ENCODE measurements at regions not wholly inside any gene's neighbourhood (a gene's known extent, or its start where the extent isn't known, plus 50 kb on each side); places are given as distances from the start of the nearest gene placed in this dataset.
"Not testable (repeated sequence)": the region's sequence is repeated elsewhere in the genome, so short reads cannot be mapped to it uniquely, and the experiment has no call there.

- Histone ChIP-seq H3K36me3 (ENCODE audit: control insufficient read depth, insufficient read depth, low read length) (no peaks in the 10 kb centered on the region), H3K4me3 (ENCODE audit: low read depth, low read length) (no peak overlapping the region), H3K27me3 (ENCODE audit: control insufficient read depth, insufficient read depth, low read length) (no peaks in the 10 kb centered on the region), H3K9me3 (ENCODE audit: control insufficient read depth, insufficient read depth, low read depth, low read length) (no peaks in the 10 kb centered on the region), H3K9ac (ENCODE audit: low read length) (no peak overlapping the region), H3K4me1 (ENCODE audit: control insufficient read depth, insufficient read depth, low read length) (no peaks in the 10 kb centered on the region), H3K27ac (ENCODE audit: low read depth, low read length) (no peak overlapping the region)
Measured at GRCh38 chr3:26132942-26133341, 343.1 kb downstream of the OXSM start.

GRCh38 chr3:26141296-26141695, 351.4 kb downstream of the OXSM start:
- H3K9ac ChIP-seq (ENCODE audit: low read length) = no peak overlapping the region
- H3K4me1 ChIP-seq (ENCODE audit: control insufficient read depth, insufficient read depth, low read length) = no peaks in the 10 kb centered on the region
- H3K27me3 ChIP-seq (ENCODE audit: control insufficient read depth, insufficient read depth, low read length) = no peaks in the 10 kb centered on the region
- no peak overlapping the region for H3K4me3 ChIP-seq (ENCODE audit: low read depth, low read length)
- no peak overlapping the region for H3K27ac ChIP-seq (ENCODE audit: low read depth, low read length)
- peaks cover 14% of the 10 kb centered on the region for H3K9me3 ChIP-seq (ENCODE audit: control insufficient read depth, insufficient read depth, low read depth, low read length)
- H3K36me3 ChIP-seq (ENCODE audit: control insufficient read depth, insufficient read depth, low read length) = no peaks in the 10 kb centered on the region

GRCh38 chr3:26145769-26146168, 355.9 kb downstream of the OXSM start:
- Histone ChIP-seq H3K9me3 (ENCODE audit: control insufficient read depth, insufficient read depth, low read depth, low read length) (no peaks in the 10 kb centered on the region; the same call in 1 of the 2 replicates), H3K4me3 (ENCODE audit: low read depth, low read length) (no peak overlapping the region), H3K9ac (ENCODE audit: low read length) (no peak overlapping the region), H3K27me3 (ENCODE audit: control insufficient read depth, insufficient read depth, low read length) (no peaks in the 10 kb centered on the region), H3K27ac (ENCODE audit: low read depth, low read length) (no peak overlapping the region), H3K36me3 (ENCODE audit: control insufficient read depth, insufficient read depth, low read length) (no peaks in the 10 kb centered on the region), H3K4me1 (ENCODE audit: control insufficient read depth, insufficient read depth, low read length) (no peaks in the 10 kb centered on the region)

- H3K27ac ChIP-seq (ENCODE audit: low read depth, low read length); H3K9ac ChIP-seq (ENCODE audit: low read length); H3K27me3 ChIP-seq (ENCODE audit: control insufficient read depth, insufficient read depth, low read length); H3K4me3 ChIP-seq (ENCODE audit: low read depth, low read length); H3K36me3 ChIP-seq (ENCODE audit: control insufficient read depth, insufficient read depth, low read length); H3K4me1 ChIP-seq (ENCODE audit: control insufficient read depth, insufficient read depth, low read length); H3K9me3 ChIP-seq (ENCODE audit: control insufficient read depth, insufficient read depth, low read depth, low read length): not testable (repeated sequence)
Measured at GRCh38 chr3:26157428-26157827, 367.5 kb downstream of the OXSM start.

- H3K27me3 ChIP-seq (ENCODE audit: control insufficient read depth, insufficient read depth, low read length) = no peaks in the 10 kb centered on the region
- no peak overlapping the region for H3K9ac ChIP-seq (ENCODE audit: low read length)
- no peak overlapping the region for H3K27ac ChIP-seq (ENCODE audit: low read depth, low read length)
- no peaks in the 10 kb centered on the region for H3K36me3 ChIP-seq (ENCODE audit: control insufficient read depth, insufficient read depth, low read length)
- no peaks in the 10 kb centered on the region for H3K4me1 ChIP-seq (ENCODE audit: control insufficient read depth, insufficient read depth, low read length)
- H3K9me3 ChIP-seq (ENCODE audit: control insufficient read depth, insufficient read depth, low read depth, low read length) = no peaks in the 10 kb centered on the region
- no peak overlapping the region for H3K4me3 ChIP-seq (ENCODE audit: low read depth, low read length)
Measured at GRCh38 chr3:26171006-26171405, 381.1 kb downstream of the OXSM start.

GRCh38 chr3:26191556-26191955, 401.7 kb downstream of the OXSM start:
- H3K27ac ChIP-seq (ENCODE audit: low read depth, low read length) = no peak overlapping the region
- no peak overlapping the region for H3K9ac ChIP-seq (ENCODE audit: low read length)
- H3K4me3 ChIP-seq (ENCODE audit: low read depth, low read length) = no peak overlapping the region
- H3K4me1 ChIP-seq (ENCODE audit: control insufficient read depth, insufficient read depth, low read length) = no peaks in the 10 kb centered on the region
- no peaks in the 10 kb centered on the region for H3K36me3 ChIP-seq (ENCODE audit: control insufficient read depth, insufficient read depth, low read length)
- H3K27me3 ChIP-seq (ENCODE audit: control insufficient read depth, insufficient read depth, low read length) = no peaks in the 10 kb centered on the region
- 0 out of 2 replicates have a peak, but pooled peaks cover 6% of the 10 kb centered on the region for H3K9me3 ChIP-seq (ENCODE audit: control insufficient read depth, insufficient read depth, low read depth, low read length)

- no peaks in the 10 kb centered on the region for H3K36me3 ChIP-seq (ENCODE audit: control insufficient read depth, insufficient read depth, low read length)
- H3K9me3 ChIP-seq (ENCODE audit: control insufficient read depth, insufficient read depth, low read depth, low read length) = 0 out of 2 replicates have a peak, but pooled peaks cover 6% of the 10 kb centered on the region
- no peaks in the 10 kb centered on the region for H3K4me1 ChIP-seq (ENCODE audit: control insufficient read depth, insufficient read depth, low read length)
- no peak overlapping the region for H3K4me3 ChIP-seq (ENCODE audit: low read depth, low read length)
- H3K27me3 ChIP-seq (ENCODE audit: control insufficient read depth, insufficient read depth, low read length) = no peaks in the 10 kb centered on the region
- H3K27ac ChIP-seq (ENCODE audit: low read depth, low read length) = no peak overlapping the region
- H3K9ac ChIP-seq (ENCODE audit: low read length) = no peak overlapping the region
Measured at GRCh38 chr3:26193558-26193957, 403.7 kb downstream of the OXSM start.

GRCh38 chr3:26196781-26197180, 406.9 kb downstream of the OXSM start:
- H3K36me3 ChIP-seq (ENCODE audit: control insufficient read depth, insufficient read depth, low read length) = no peaks in the 10 kb centered on the region
- H3K4me3 ChIP-seq (ENCODE audit: low read depth, low read length) = no peak overlapping the region
- no peak overlapping the region for H3K27ac ChIP-seq (ENCODE audit: low read depth, low read length)
- H3K4me1 ChIP-seq (ENCODE audit: control insufficient read depth, insufficient read depth, low read length) = no peaks in the 10 kb centered on the region
- no peaks in the 10 kb centered on the region for H3K27me3 ChIP-seq (ENCODE audit: control insufficient read depth, insufficient read depth, low read length)
- 0 out of 2 replicates have a peak, but pooled peaks cover 6% of the 10 kb centered on the region for H3K9me3 ChIP-seq (ENCODE audit: control insufficient read depth, insufficient read depth, low read depth, low read length)
- H3K9ac ChIP-seq (ENCODE audit: low read length) = no peak overlapping the region

GRCh38 chr3:26198609-26199008, 408.7 kb downstream of the OXSM start:
- no peaks in the 10 kb centered on the region for H3K4me1 ChIP-seq (ENCODE audit: control insufficient read depth, insufficient read depth, low read length)

GRCh38 chr3:26202169-26202568, 412.3 kb downstream of the OXSM start:
- Histone ChIP-seq H3K36me3 (ENCODE audit: control insufficient read depth, insufficient read depth, low read length) (no peaks in the 10 kb centered on the region), H3K27me3 (ENCODE audit: control insufficient read depth, insufficient read depth, low read length) (no peaks in the 10 kb centered on the region), H3K4me1 (ENCODE audit: control insufficient read depth, insufficient read depth, low read length) (no peaks in the 10 kb centered on the region), H3K9me3 (ENCODE audit: control insufficient read depth, insufficient read depth, low read depth, low read length) (no peaks in the 10 kb centered on the region), H3K9ac (ENCODE audit: low read length) (no peak overlapping the region), H3K27ac (ENCODE audit: low read depth, low read length) (no peak overlapping the region), H3K4me3 (ENCODE audit: low read depth, low read length) (no peak overlapping the region)

More at GRCh38 chr3:26198609-26199008, 408.7 kb downstream of the OXSM start:
- H3K27ac ChIP-seq (ENCODE audit: low read depth, low read length) = no peak overlapping the region
- 0 out of 2 replicates have a peak, but pooled peaks cover 6% of the 10 kb centered on the region for H3K9me3 ChIP-seq (ENCODE audit: control insufficient read depth, insufficient read depth, low read depth, low read length)
- H3K27me3 ChIP-seq (ENCODE audit: control insufficient read depth, insufficient read depth, low read length) = no peaks in the 10 kb centered on the region
- H3K4me3 ChIP-seq (ENCODE audit: low read depth, low read length) = no peak overlapping the region
- no peaks in the 10 kb centered on the region for H3K36me3 ChIP-seq (ENCODE audit: control insufficient read depth, insufficient read depth, low read length)
- no peak overlapping the region for H3K9ac ChIP-seq (ENCODE audit: low read length)

GRCh38 chr3:26205475-26205874, 415.6 kb downstream of the OXSM start:
- Histone ChIP-seq H3K27me3 (ENCODE audit: control insufficient read depth, insufficient read depth, low read length) (no peaks in the 10 kb centered on the region), H3K36me3 (ENCODE audit: control insufficient read depth, insufficient read depth, low read length) (no peaks in the 10 kb centered on the region), H3K9ac (ENCODE audit: low read length) (no peak overlapping the region), H3K27ac (ENCODE audit: low read depth, low read length) (no peak overlapping the region), H3K4me3 (ENCODE audit: low read depth, low read length) (no peak overlapping the region), H3K9me3 (ENCODE audit: control insufficient read depth, insufficient read depth, low read depth, low read length) (no peaks in the 10 kb centered on the region), H3K4me1 (ENCODE audit: control insufficient read depth, insufficient read depth, low read length) (no peaks in the 10 kb centered on the region)

GRCh38 chr3:26208201-26208600, 414.4 kb upstream of the LRRC3B start:
- Histone ChIP-seq H3K9ac (ENCODE audit: low read length) (no peak overlapping the region), H3K9me3 (ENCODE audit: control insufficient read depth, insufficient read depth, low read depth, low read length) (no peaks in the 10 kb centered on the region), H3K27ac (ENCODE audit: low read depth, low read length) (no peak overlapping the region), H3K27me3 (ENCODE audit: control insufficient read depth, insufficient read depth, low read length) (no peaks in the 10 kb centered on the region), H3K4me3 (ENCODE audit: low read depth, low read length) (no peak overlapping the region), H3K4me1 (ENCODE audit: control insufficient read depth, insufficient read depth, low read length) (no peaks in the 10 kb centered on the region), H3K36me3 (ENCODE audit: control insufficient read depth, insufficient read depth, low read length) (no peaks in the 10 kb centered on the region)
